ENCODE measurements at regions not wholly inside any gene's neighbourhood (a gene's known extent, or its start where the extent isn't known, plus 50 kb on each side); places are given as distances from the start of the nearest gene placed in this dataset.

DNA sequence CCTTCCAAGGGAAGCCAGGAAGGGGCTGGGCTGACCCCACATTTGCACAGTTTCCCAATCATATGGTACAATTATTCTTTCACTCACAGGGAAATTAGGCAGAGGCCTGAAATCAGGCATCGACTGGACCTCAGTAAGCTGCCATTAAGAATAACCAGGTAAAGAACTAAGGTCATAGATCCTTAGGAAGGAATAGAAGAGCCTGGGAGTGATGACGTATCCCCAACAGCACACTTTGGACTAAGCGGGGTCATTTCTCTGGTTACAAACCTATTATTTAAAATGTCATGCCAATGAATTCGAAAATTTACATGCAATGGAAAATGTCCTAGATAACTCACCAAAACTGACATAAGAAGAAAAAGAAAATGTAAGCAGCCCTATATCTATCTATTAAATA lies 118.2 kb downstream of the BRD1 start:
- CTCF ChIA-PET: no interaction called here
- Histone ChIP-seq H3K27me3 (ENCODE audit: control insufficient read depth, insufficient read depth, low read length) (no peaks in the 10 kb centered on the region), H3K4me3 (ENCODE audit: low read depth, low read length) (no peak overlapping the region), H3K36me3 (ENCODE audit: control insufficient read depth, insufficient read depth, low read length) (no peaks in the 10 kb centered on the region)
- POLR2A ChIA-PET: no interaction called here
- TF ChIP-seq, protein P1, sequence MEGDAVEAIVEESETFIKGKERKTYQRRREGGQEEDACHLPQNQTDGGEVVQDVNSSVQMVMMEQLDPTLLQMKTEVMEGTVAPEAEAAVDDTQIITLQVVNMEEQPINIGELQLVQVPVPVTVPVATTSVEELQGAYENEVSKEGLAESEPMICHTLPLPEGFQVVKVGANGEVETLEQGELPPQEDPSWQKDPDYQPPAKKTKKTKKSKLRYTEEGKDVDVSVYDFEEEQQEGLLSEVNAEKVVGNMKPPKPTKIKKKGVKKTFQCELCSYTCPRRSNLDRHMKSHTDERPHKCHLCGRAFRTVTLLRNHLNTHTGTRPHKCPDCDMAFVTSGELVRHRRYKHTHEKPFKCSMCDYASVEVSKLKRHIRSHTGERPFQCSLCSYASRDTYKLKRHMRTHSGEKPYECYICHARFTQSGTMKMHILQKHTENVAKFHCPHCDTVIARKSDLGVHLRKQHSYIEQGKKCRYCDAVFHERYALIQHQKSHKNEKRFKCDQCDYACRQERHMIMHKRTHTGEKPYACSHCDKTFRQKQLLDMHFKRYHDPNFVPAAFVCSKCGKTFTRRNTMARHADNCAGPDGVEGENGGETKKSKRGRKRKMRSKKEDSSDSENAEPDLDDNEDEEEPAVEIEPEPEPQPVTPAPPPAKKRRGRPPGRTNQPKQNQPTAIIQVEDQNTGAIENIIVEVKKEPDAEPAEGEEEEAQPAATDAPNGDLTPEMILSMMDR (IDR thresholded peaks at IDR 0.05; ENCODE audit: insufficient read depth, low read depth, low read length): no peak
- no peak for DNase-seq (ENCODE audit: low read depth)

DNA sequence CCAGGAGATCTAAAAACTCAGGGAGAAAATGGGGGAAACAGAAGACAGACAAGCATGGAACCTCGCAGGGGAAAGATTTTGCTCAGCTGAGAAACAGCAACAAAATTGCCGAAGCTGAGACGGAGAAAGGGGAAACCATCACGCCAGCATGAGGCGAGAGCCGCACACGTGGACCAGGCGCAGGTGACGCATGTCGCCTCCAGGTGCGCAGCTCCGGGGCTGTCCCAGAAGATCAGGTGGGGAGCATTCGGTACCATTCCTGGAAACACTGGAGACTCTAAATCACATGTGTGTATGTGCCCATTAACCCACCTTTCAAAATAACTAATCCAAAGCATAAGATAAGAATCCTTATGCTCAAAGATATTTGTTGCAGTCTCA lies 121.7 kb downstream of the BRD1 start:
- TF ChIP-seq, protein P1 (IDR thresholded peaks at IDR 0.05; ENCODE audit: insufficient read depth, low read depth, low read length): no peak
- H3K36me3 ChIP-seq (ENCODE audit: control insufficient read depth, insufficient read depth, low read length): no peaks in the 10 kb centered on the region
- no peak overlapping the region for H3K4me3 ChIP-seq (ENCODE audit: low read depth, low read length)
- CTCF ChIA-PET: no interaction called here
- POLR2A ChIA-PET: no interaction called here
- no peaks in the 10 kb centered on the region for H3K27me3 ChIP-seq (ENCODE audit: control insufficient read depth, insufficient read depth, low read length)
- no peak for DNase-seq (ENCODE audit: low read depth)

DNA sequence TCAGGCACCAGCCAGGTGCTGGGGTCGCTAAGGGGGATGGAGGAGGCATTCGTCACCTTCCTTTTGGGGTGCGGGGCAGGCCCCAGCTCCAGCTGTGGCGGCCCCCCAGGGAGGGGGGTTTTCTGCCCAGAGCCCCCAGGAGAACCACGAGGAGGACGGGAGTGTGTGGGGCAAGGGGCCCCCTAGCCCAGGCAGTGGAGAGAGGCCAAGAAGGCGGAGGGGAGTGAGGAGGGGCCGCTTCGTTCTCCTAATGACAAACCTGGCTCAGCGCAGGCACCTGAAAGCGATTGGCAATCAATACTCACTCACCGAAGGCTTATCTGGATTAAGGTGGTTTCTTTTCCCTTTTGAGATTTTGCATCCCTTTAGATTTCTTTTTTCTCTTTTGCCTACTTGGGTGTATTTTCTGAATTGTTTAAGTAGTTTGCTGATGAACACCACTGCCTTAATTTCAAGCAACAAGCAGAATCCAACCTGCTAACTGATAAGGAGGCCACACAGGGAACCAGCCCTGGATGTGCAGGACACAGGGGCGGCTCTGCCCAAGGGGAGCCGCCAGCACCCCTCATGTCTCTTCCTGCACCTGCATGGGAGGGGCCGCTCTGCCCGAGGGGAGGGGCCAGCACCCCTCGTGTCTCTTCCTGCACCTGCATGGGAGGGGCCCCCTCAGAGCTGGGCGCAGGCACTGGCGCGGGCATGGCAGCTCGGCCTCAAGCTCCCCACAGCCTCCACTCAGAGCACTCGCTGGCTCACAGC lies 122.3 kb downstream of the BRD1 start:
- Histone ChIP-seq H3K27me3 (ENCODE audit: control insufficient read depth, insufficient read depth, low read length) (no peaks in the 10 kb centered on the region), H3K4me3 (ENCODE audit: low read depth, low read length) (no peak overlapping the region), H3K36me3 (ENCODE audit: control insufficient read depth, insufficient read depth, low read length) (no peaks in the 10 kb centered on the region)
- TF ChIP-seq, protein P1 (IDR thresholded peaks at IDR 0.05; ENCODE audit: insufficient read depth, low read depth, low read length): no peak
- CTCF ChIA-PET: no interaction called here
- POLR2A ChIA-PET: no interaction called here
- no peak for DNase-seq (ENCODE audit: low read depth)

DNA sequence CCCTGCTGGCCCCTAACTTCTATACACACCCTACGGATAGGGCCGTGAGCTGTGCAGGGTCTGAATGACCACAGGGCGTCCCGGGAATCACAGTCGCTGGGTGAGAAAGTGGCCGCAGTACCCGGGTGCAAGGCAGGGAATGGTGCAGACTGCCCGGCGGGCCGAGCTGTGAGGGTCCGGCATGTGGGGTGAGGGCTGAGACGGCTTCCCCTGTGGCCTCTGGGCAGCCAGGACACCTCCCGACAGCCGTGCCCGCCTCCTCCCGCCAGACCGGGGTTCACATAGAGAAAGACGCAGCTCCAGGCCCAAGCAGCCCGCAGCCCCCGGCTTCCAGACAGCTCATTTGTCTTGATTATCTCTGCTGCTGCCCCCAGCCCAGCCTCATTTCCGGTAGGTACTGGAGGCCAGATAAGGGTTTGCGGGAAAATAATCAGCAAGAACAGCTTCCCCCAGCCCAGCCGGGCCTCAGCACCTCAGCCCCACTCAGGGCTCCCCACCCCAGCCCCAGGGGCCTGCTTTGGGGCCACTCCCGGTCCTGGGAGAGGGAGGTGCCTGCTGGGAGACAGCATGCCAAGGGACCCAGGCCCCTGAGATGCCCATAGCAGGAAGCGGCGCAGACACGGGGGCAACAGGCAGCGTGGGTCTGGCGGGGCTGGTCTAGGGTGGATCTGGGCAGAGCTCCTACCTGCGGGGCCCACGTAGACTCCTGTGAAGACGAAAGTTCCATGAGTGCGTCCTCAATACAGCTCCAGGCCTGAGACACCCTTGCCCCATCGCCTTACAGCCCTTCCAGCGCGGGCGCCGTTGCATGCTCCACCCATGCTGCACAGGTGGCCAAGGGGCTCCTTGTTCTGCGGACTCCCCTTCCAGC lies 123.1 kb downstream of the BRD1 start:
- POLR2A ChIA-PET: no interaction called here
- no peak overlapping the region for H3K4me3 ChIP-seq (ENCODE audit: low read depth, low read length)
- H3K36me3 ChIP-seq (ENCODE audit: control insufficient read depth, insufficient read depth, low read length): no peaks in the 10 kb centered on the region
- H3K27me3 ChIP-seq (ENCODE audit: control insufficient read depth, insufficient read depth, low read length): no peaks in the 10 kb centered on the region
- CTCF ChIA-PET: no interaction called here
- DNase-seq (ENCODE audit: low read depth): no peak
- TF ChIP-seq, protein P1 (IDR thresholded peaks at IDR 0.05; ENCODE audit: insufficient read depth, low read depth, low read length): no peak

DNA sequence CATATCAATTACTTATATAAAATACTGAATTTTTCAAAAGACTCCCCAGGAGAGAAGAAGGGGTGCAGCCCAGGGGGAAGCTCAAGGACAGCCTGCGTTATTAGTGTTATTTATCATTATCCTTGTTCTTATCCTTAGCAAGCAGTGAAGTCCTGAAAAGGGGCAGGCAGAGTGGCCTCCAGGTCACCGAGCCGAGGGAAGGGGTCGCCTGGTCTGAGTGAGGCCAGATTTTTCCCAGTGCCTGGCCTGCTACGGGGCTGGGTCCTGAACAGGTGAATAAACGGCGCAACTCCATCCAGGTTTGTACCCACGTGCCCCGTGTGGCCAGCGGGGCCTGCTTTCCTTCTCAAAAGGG lies 123.7 kb downstream of the BRD1 start:
- TF ChIP-seq, protein P1 (IDR thresholded peaks at IDR 0.05; ENCODE audit: insufficient read depth, low read depth, low read length): no peak
- CTCF ChIA-PET: no interaction called here
- no peak overlapping the region for H3K4me3 ChIP-seq (ENCODE audit: low read depth, low read length)
- POLR2A ChIA-PET: no interaction called here
- DNase-seq (ENCODE audit: low read depth): no peak
- H3K27me3 ChIP-seq (ENCODE audit: control insufficient read depth, insufficient read depth, low read length): no peaks in the 10 kb centered on the region
- no peaks in the 10 kb centered on the region for H3K36me3 ChIP-seq (ENCODE audit: control insufficient read depth, insufficient read depth, low read length)

All from BJ (cell line).